ENCODE measurements at regions not wholly inside any gene's neighbourhood (a gene's known extent, or its start where the extent isn't known, plus 50 kb on each side); places are given as distances from the start of the nearest gene placed in this dataset.

DNA sequence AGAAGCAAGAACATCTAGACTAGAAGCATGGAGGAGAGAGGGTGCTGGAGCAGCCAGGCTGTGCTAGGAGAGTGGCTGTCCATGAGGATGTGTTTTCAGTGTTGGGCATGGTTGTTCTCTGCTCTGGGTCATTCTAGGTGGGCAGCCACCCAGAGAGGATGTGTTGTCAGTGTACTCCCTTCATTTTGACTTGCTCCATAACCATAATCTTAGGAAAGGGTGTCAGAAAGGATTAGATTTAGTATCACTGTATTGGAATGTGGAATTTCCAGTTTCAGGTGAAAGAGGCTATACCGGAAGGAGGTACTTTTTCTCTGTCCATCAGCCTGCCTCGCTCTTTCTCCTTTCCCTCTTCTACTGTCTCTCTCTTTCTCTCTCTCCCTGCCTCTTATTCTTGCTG, 474.5 kb upstream of the PODXL start:
- no peaks in the 10 kb centered on the region for H3K79me2 ChIP-seq (ENCODE audit: low read depth)
- H3K4me3 ChIP-seq: no peak overlapping the region
- DNase-seq (ENCODE audit: low spot score): no peak
- no peak for TF ChIP-seq CTCF (IDR thresholded peaks at IDR 0.05)
- TF ChIP-seq EZH2phosphoT487 (IDR thresholded peaks at IDR 0.05): no peak
- TF ChIP-seq EZH2 (IDR thresholded peaks at IDR 0.05): no peak
- H3K9me3 Mint-ChIP-seq: no peaks in the 10 kb centered on the region
- H3K4me2 ChIP-seq: no peak overlapping the region
- peaks cover 11% of the 10 kb centered on the region for H3K27me3 Mint-ChIP-seq (ENCODE audit: insufficient read depth, low read depth)
- H3K27ac ChIP-seq: no peak overlapping the region
- no peaks in the 10 kb centered on the region for H3K36me3 ChIP-seq
- H3K4me3 Mint-ChIP-seq: no peak overlapping the region
- H2AFZ ChIP-seq (replicated peaks): no peak overlapping the region
- H3F3A ChIP-seq (ENCODE audit: low read depth): peaks cover 12% of the 10 kb centered on the region
- H3K9me3 ChIP-seq (ENCODE audit: low read depth): no peaks in the 10 kb centered on the region
- H3K9ac ChIP-seq: no peak overlapping the region
- H3K4me1 Mint-ChIP-seq: peaks cover 10% of the 10 kb centered on the region
- no peak overlapping the region for H3K27ac Mint-ChIP-seq
- H3K27me3 ChIP-seq: no peaks in the 10 kb centered on the region
- peaks cover 19% of the 10 kb centered on the region for H3K4me1 ChIP-seq
- no peaks in the 10 kb centered on the region for H3K36me3 Mint-ChIP-seq
- no peaks in the 10 kb centered on the region for H4K20me1 ChIP-seq (ENCODE audit: low read depth)

GRCh38 chr7:132030086-132030568, 473.7 kb upstream of the PODXL start:
- H3K4me1 ChIP-seq: peaks cover 14% of the 10 kb centered on the region
- H3K36me3 ChIP-seq: no peaks in the 10 kb centered on the region
- peaks cover 5% of the 10 kb centered on the region for H3F3A ChIP-seq (ENCODE audit: low read depth)
- Mint-ChIP-seq H3K27ac (no peak overlapping the region), H3K4me3 (no peak overlapping the region), H3K27me3 (ENCODE audit: insufficient read depth, low read depth) (peaks cover 11% of the 10 kb centered on the region), H3K9me3 (no peaks in the 10 kb centered on the region), H3K4me1 (peaks cover 3% of the 10 kb centered on the region), H3K36me3 (no peaks in the 10 kb centered on the region)
- H3K4me3 ChIP-seq: no peak overlapping the region
- no peak for TF ChIP-seq EZH2phosphoT487 (IDR thresholded peaks at IDR 0.05)
- TF ChIP-seq CTCF (IDR thresholded peaks at IDR 0.05): no peak
- no peak for TF ChIP-seq EZH2 (IDR thresholded peaks at IDR 0.05)
- H3K27ac ChIP-seq: no peak overlapping the region
- no peak for DNase-seq (ENCODE audit: low spot score)
- H3K4me2 ChIP-seq: no peak overlapping the region
- no peaks in the 10 kb centered on the region for H4K20me1 ChIP-seq (ENCODE audit: low read depth)
- no peak overlapping the region for H2AFZ ChIP-seq (replicated peaks)
- H3K9ac ChIP-seq: no peak overlapping the region
- no peaks in the 10 kb centered on the region for H3K9me3 ChIP-seq (ENCODE audit: low read depth)
- no peaks in the 10 kb centered on the region for H3K27me3 ChIP-seq
- H3K79me2 ChIP-seq (ENCODE audit: low read depth): no peaks in the 10 kb centered on the region

GRCh38 chr7:132029369-132030085, 473.1 kb upstream of the PODXL start:
- no peak overlapping the region for H3K4me3 ChIP-seq
- H4K20me1 ChIP-seq (ENCODE audit: low read depth): no peaks in the 10 kb centered on the region
- Mint-ChIP-seq H3K36me3 (no peaks in the 10 kb centered on the region), H3K9me3 (no peaks in the 10 kb centered on the region), H3K4me1 (no peaks in the 10 kb centered on the region), H3K27me3 (ENCODE audit: insufficient read depth, low read depth) (peaks cover 6% of the 10 kb centered on the region), H3K4me3 (no peak overlapping the region), H3K27ac (no peak overlapping the region)
- no peak overlapping the region for H3K27ac ChIP-seq
- no peaks in the 10 kb centered on the region for H3K9me3 ChIP-seq (ENCODE audit: low read depth)
- H3K4me2 ChIP-seq: no peak overlapping the region
- no peaks in the 10 kb centered on the region for H3K27me3 ChIP-seq
- H3K36me3 ChIP-seq: no peaks in the 10 kb centered on the region
- DNase-seq (ENCODE audit: low spot score): no peak
- H3K9ac ChIP-seq: no peak overlapping the region
- peaks cover 8% of the 10 kb centered on the region for H3K4me1 ChIP-seq
- no peaks in the 10 kb centered on the region for H3K79me2 ChIP-seq (ENCODE audit: low read depth)
- no peak overlapping the region for H2AFZ ChIP-seq (replicated peaks)
- H3F3A ChIP-seq (ENCODE audit: low read depth): no peaks in the 10 kb centered on the region
- no peak for TF ChIP-seq CTCF (IDR thresholded peaks at IDR 0.05)
- TF ChIP-seq EZH2 (IDR thresholded peaks at IDR 0.05): no peak
- TF ChIP-seq EZH2phosphoT487 (IDR thresholded peaks at IDR 0.05): no peak
